ENCODE measurements at regions not wholly inside any gene's neighbourhood (a gene's known extent, or its start where the extent isn't known, plus 50 kb on each side); places are given as distances from the start of the nearest gene placed in this dataset.

- no peaks in the 10 kb centered on the region for H3K36me3 ChIP-seq (replicated peaks in 1 of 2; ENCODE audit: control insufficient read depth in 2 of 2, insufficient read depth in 2 of 2, low read length in 2 of 2)
- H3K4me2 ChIP-seq (ENCODE audit: insufficient read depth, low read length, poor library complexity, severe bottlenecking) = no peak overlapping the region
- H2BK12ac ChIP-seq (ENCODE audit: low read length) = no peak overlapping the region
- peaks cover 0 to 4% of the 10 kb centered on the region in 2 donors for H3K9me3 ChIP-seq (replicated peaks in 1 of 2; ENCODE audit: control insufficient read depth in 2 of 2, insufficient read depth in 1 of 2, low read depth in 1 of 2, low read length in 2 of 2)
- H3K4me3 ChIP-seq (ENCODE audit: low read length in 2 of 2) = no peak overlapping the region
- no peaks in the 10 kb centered on the region for H3K27me3 ChIP-seq (ENCODE audit: control insufficient read depth in 3 of 3, insufficient read depth in 3 of 3, low read depth in 1 of 3, low read length in 3 of 3)
- no peak overlapping the region for H2BK5ac ChIP-seq (ENCODE audit: low read length)
- no peak overlapping the region for H3K18ac ChIP-seq (ENCODE audit: low read length)
- no peak overlapping the region for H4K8ac ChIP-seq (ENCODE audit: low read depth, low read length)
- no CpG with 5 or more reads among the region's 8 CpGs for WGBS, 2 donors (ENCODE audit: extremely low coverage in 2 of 2, insufficient read length in 2 of 2, insufficient replicate concordance in 1 of 2)
- no peak overlapping the region for H2BK120ac ChIP-seq (ENCODE audit: low read depth, low read length)
- no peak overlapping the region for H3K4ac ChIP-seq (ENCODE audit: low read length)
- H4K91ac ChIP-seq (ENCODE audit: low read depth, low read length, poor library complexity) = no peak overlapping the region
- no peak overlapping the region for H3K9ac ChIP-seq (ENCODE audit: low read depth, low read length, poor library complexity)
- H3K27ac ChIP-seq (replicated peaks; ENCODE audit: low read length) = no peak overlapping the region
- peaks cover 16 to 38% of the 10 kb centered on the region in 2 donors for H3K4me1 ChIP-seq (ENCODE audit: control insufficient read depth in 2 of 2, insufficient read depth in 1 of 2, low read depth in 1 of 2, low read length in 2 of 2)
- no peak overlapping the region for H2AK5ac ChIP-seq (ENCODE audit: low read depth, low read length)
- H3K14ac ChIP-seq (ENCODE audit: low read length) = no peak overlapping the region
- DNase-seq (ENCODE audit: low spot score) = peak; percentile 35
- H2AFZ ChIP-seq (ENCODE audit: low read length) = no peak overlapping the region
- H2BK15ac ChIP-seq (ENCODE audit: low read length) = no peak overlapping the region
- H3K79me1 ChIP-seq (ENCODE audit: low read depth, low read length) = no peaks in the 10 kb centered on the region
- no peak overlapping the region for H3K23ac ChIP-seq (ENCODE audit: low read depth, low read length, poor library complexity)
Measured at GRCh38 chr12:33587784-33588712, 148.4 kb upstream of the SYT10 start.

- Histone ChIP-seq H3K27ac (replicated peaks; ENCODE audit: low read length) (no peak overlapping the region), H3K4me3 (ENCODE audit: low read length in 2 of 2) (no peak overlapping the region)
Measured at GRCh38 chr12:33588725-33589405, 149.2 kb upstream of the SYT10 start.

GRCh38 chr12:33589576-33590114 is 150.0 kb upstream of the SYT10 start:
- H3K9me3 ChIP-seq (replicated peaks in 1 of 2; ENCODE audit: control insufficient read depth in 2 of 2, insufficient read depth in 1 of 2, low read depth in 1 of 2, low read length in 2 of 2) = peaks cover 0 to 2% of the 10 kb centered on the region in 2 donors
- no CpG with 5 or more reads among the region's 3 CpGs for WGBS, 2 donors (ENCODE audit: extremely low coverage in 2 of 2, insufficient read length in 2 of 2, insufficient replicate concordance in 1 of 2)
- H2BK15ac ChIP-seq (ENCODE audit: low read length) = no peak overlapping the region
- H3K4me3 ChIP-seq (ENCODE audit: low read length in 2 of 2) = no peak overlapping the region
- no peak overlapping the region for H3K4me2 ChIP-seq (ENCODE audit: insufficient read depth, low read length, poor library complexity, severe bottlenecking)
- no peaks in the 10 kb centered on the region for H3K79me1 ChIP-seq (ENCODE audit: low read depth, low read length)
- no peaks in the 10 kb centered on the region for H3K36me3 ChIP-seq (replicated peaks in 1 of 2; ENCODE audit: control insufficient read depth in 2 of 2, insufficient read depth in 2 of 2, low read length in 2 of 2)
- no peak for DNase-seq (ENCODE audit: low spot score)
- no peak overlapping the region for H2AK5ac ChIP-seq (ENCODE audit: low read depth, low read length)
- no peak overlapping the region for H3K9ac ChIP-seq (ENCODE audit: low read depth, low read length, poor library complexity)
- no peak overlapping the region for H3K14ac ChIP-seq (ENCODE audit: low read length)
- H4K91ac ChIP-seq (ENCODE audit: low read depth, low read length, poor library complexity) = no peak overlapping the region
- H4K8ac ChIP-seq (ENCODE audit: low read depth, low read length) = no peak overlapping the region
- H3K18ac ChIP-seq (ENCODE audit: low read length) = no peak overlapping the region
- H2BK12ac ChIP-seq (ENCODE audit: low read length) = no peak overlapping the region
- H3K4ac ChIP-seq (ENCODE audit: low read length) = no peak overlapping the region
- peaks cover 0 to 1% (median 0%) of the 10 kb centered on the region in 3 experiments for H3K27me3 ChIP-seq (ENCODE audit: control insufficient read depth in 3 of 3, insufficient read depth in 3 of 3, low read depth in 1 of 3, low read length in 3 of 3)
- H2AFZ ChIP-seq (ENCODE audit: low read length) = peak overlapping the region; percentile 25
- peaks cover 16 to 38% of the 10 kb centered on the region in 2 donors for H3K4me1 ChIP-seq (ENCODE audit: control insufficient read depth in 2 of 2, insufficient read depth in 1 of 2, low read depth in 1 of 2, low read length in 2 of 2)
- H2BK120ac ChIP-seq (ENCODE audit: low read depth, low read length) = no peak overlapping the region
- H3K23ac ChIP-seq (ENCODE audit: low read depth, low read length, poor library complexity) = no peak overlapping the region
- no peak overlapping the region for H2BK5ac ChIP-seq (ENCODE audit: low read length)
- no peak overlapping the region for H3K27ac ChIP-seq (replicated peaks; ENCODE audit: low read length)

More at GRCh38 chr12:33588725-33589405, 149.2 kb upstream of the SYT10 start:
- Histone ChIP-seq H3K9ac (ENCODE audit: low read depth, low read length, poor library complexity) (no peak overlapping the region), H3K4ac (ENCODE audit: low read length) (no peak overlapping the region), H2BK12ac (ENCODE audit: low read length) (no peak overlapping the region), H4K8ac (ENCODE audit: low read depth, low read length) (no peak overlapping the region), H2BK5ac (ENCODE audit: low read length) (no peak overlapping the region), H3K36me3 (replicated peaks in 1 of 2; ENCODE audit: control insufficient read depth in 2 of 2, insufficient read depth in 2 of 2, low read length in 2 of 2) (no peaks in the 10 kb centered on the region), H3K4me1 (ENCODE audit: control insufficient read depth in 2 of 2, insufficient read depth in 1 of 2, low read depth in 1 of 2, low read length in 2 of 2) (peaks cover 16 to 38% of the 10 kb centered on the region in 2 donors), H2AFZ (ENCODE audit: low read length) (no peak overlapping the region), H4K91ac (ENCODE audit: low read depth, low read length, poor library complexity) (no peak overlapping the region), H2BK120ac (ENCODE audit: low read depth, low read length) (no peak overlapping the region), H2BK15ac (ENCODE audit: low read length) (no peak overlapping the region), H3K23ac (ENCODE audit: low read depth, low read length, poor library complexity) (no peak overlapping the region), H3K18ac (ENCODE audit: low read length) (no peak overlapping the region), H3K79me1 (ENCODE audit: low read depth, low read length) (no peaks in the 10 kb centered on the region), H3K27me3 (ENCODE audit: control insufficient read depth in 3 of 3, insufficient read depth in 3 of 3, low read depth in 1 of 3, low read length in 3 of 3) (no peaks in the 10 kb centered on the region), H3K9me3 (replicated peaks in 1 of 2; ENCODE audit: control insufficient read depth in 2 of 2, insufficient read depth in 1 of 2, low read depth in 1 of 2, low read length in 2 of 2) (peaks cover 0 to 4% of the 10 kb centered on the region in 2 donors), H2AK5ac (ENCODE audit: low read depth, low read length) (no peak overlapping the region), H3K4me2 (ENCODE audit: insufficient read depth, low read length, poor library complexity, severe bottlenecking) (no peak overlapping the region), H3K14ac (ENCODE audit: low read length) (no peak overlapping the region)
- no peak for DNase-seq (ENCODE audit: low spot score)
- no CpG with 5 or more reads among the region's 4 CpGs for WGBS, 2 donors (ENCODE audit: extremely low coverage in 2 of 2, insufficient read length in 2 of 2, insufficient replicate concordance in 1 of 2)

GRCh38 chr12:33593753-33594152 is 154.1 kb upstream of the SYT10 start:
- Histone ChIP-seq H2BK5ac (ENCODE audit: low read length) (no peak overlapping the region), H3K4ac (ENCODE audit: low read length) (no peak overlapping the region), H3K27me3 (ENCODE audit: control insufficient read depth in 3 of 3, insufficient read depth in 3 of 3, low read depth in 1 of 3, low read length in 3 of 3) (peaks cover 0 to 2% (median 0%) of the 10 kb centered on the region in 3 experiments), H4K8ac (ENCODE audit: low read depth, low read length) (no peak overlapping the region), H2BK15ac (ENCODE audit: low read length) (no peak overlapping the region), H3K14ac (ENCODE audit: low read length) (no peak overlapping the region), H2AFZ (ENCODE audit: low read length) (no peak overlapping the region), H3K4me3 (ENCODE audit: low read length in 2 of 2) (no peak overlapping the region), H3K23ac (ENCODE audit: low read depth, low read length, poor library complexity) (no peak overlapping the region), H3K79me1 (ENCODE audit: low read depth, low read length) (no peaks in the 10 kb centered on the region), H2BK120ac (ENCODE audit: low read depth, low read length) (no peak overlapping the region), H3K9ac (ENCODE audit: low read depth, low read length, poor library complexity) (no peak overlapping the region), H3K36me3 (replicated peaks in 1 of 2; ENCODE audit: control insufficient read depth in 2 of 2, insufficient read depth in 2 of 2, low read length in 2 of 2) (no peaks in the 10 kb centered on the region), H4K91ac (ENCODE audit: low read depth, low read length, poor library complexity) (no peak overlapping the region), H3K9me3 (replicated peaks in 1 of 2; ENCODE audit: control insufficient read depth in 2 of 2, insufficient read depth in 1 of 2, low read depth in 1 of 2, low read length in 2 of 2) (no peaks in the 10 kb centered on the region), H3K4me1 (ENCODE audit: control insufficient read depth in 2 of 2, insufficient read depth in 1 of 2, low read depth in 1 of 2, low read length in 2 of 2) (peaks cover 12 to 26% of the 10 kb centered on the region in 2 donors), H3K27ac (replicated peaks; ENCODE audit: low read length) (no peak overlapping the region), H2BK12ac (ENCODE audit: low read length) (no peak overlapping the region), H3K18ac (ENCODE audit: low read length) (no peak overlapping the region), H3K4me2 (ENCODE audit: insufficient read depth, low read length, poor library complexity, severe bottlenecking) (no peak overlapping the region), H2AK5ac (ENCODE audit: low read depth, low read length) (no peak overlapping the region)
- WGBS, 2 donors (ENCODE audit: extremely low coverage in 2 of 2, insufficient read length in 2 of 2, insufficient replicate concordance in 1 of 2) = no CpG with 5 or more reads among the region's 1 CpG
- DNase-seq (ENCODE audit: low spot score) = no peak

Data from neuronal stem cell (in vitro differentiated cells).